BLaER1 treated with 17β-estradiol and CSF1 and Interleukin-3, amounts not matched to agents 10 nM and 100 nM (cell line): ENCODE measurements at regions not wholly inside any gene's neighbourhood (a gene's known extent, or its start where the extent isn't known, plus 50 kb on each side); places are given as distances from the start of the nearest gene placed in this dataset.
"Not testable (repeated sequence)": the region's sequence is repeated elsewhere in the genome, so short reads cannot be mapped to it uniquely, and the experiment has no call there.

ENCODE experiments used
- H3K27ac ChIP-seq, 11 experiments: shearing (Covaris generic); formaldehyde crosslinking; 2 replicates each; pipeline ENCODE4 v1.8.1; 2022
- H3K27me3 ChIP-seq, 11 experiments: shearing (Covaris generic); formaldehyde crosslinking; 2 replicates each; pipeline ENCODE4 v1.8.1; 2022
- H3K36me3 ChIP-seq, 11 experiments: shearing (Covaris generic); formaldehyde crosslinking; 2 replicates each; pipeline ENCODE4 v1.8.1; 2022
- H3K4me1 ChIP-seq, 10 experiments: shearing (Covaris generic); formaldehyde crosslinking; 2 replicates each; pipeline ENCODE4 v1.8.1; 2022
- H3K4me2 ChIP-seq, 11 experiments: shearing (Covaris generic); formaldehyde crosslinking; 2 replicates each; pipeline ENCODE4 v1.8.1; 2022
- H3K4me3 ChIP-seq, 10 experiments: shearing (Covaris generic); formaldehyde crosslinking; 2 replicates each; pipeline ENCODE4 v1.8.1; 2022
- H3K9ac ChIP-seq, 11 experiments: shearing (Covaris generic); formaldehyde crosslinking; 2 replicates each; pipeline ENCODE4 v1.8.1; 2022
- H3K9me3 ChIP-seq, 11 experiments: shearing (Covaris generic); formaldehyde crosslinking; replicated peaks in 1 of 11; 2 replicates each; pipeline ENCODE4 v1.8.1; 2022
- H4K20me1 ChIP-seq, 11 experiments: shearing (Covaris generic); formaldehyde crosslinking; 2 replicates each; pipeline ENCODE4 v1.8.1; 2022
- Cebpa-rat ChIP-seq, 11 experiments: shearing (Covaris generic); IDR thresholded peaks; 2 replicates each; pipeline ENCODE4 v1.8.1; 2022

GRCh38 chr5:27466959-27467358 is 428.6 kb upstream of the CDH9 start:
- no peak overlapping the region for H3K4me3 ChIP-seq
- peaks cover 6 to 30% (median 22%) of the 10 kb centered on the region in 10 experiments; a peak in 18 of 20 replicates for H3K4me1 ChIP-seq

GRCh38 chr5:27465140-27465539 is 426.8 kb upstream of the CDH9 start:
- Histone ChIP-seq H3K4me1 (peaks cover 6 to 29% (median 22%) of the 10 kb centered on the region in 10 experiments; a peak in 18 of 20 replicates), H3K27ac (peak overlapping the region in 8 of 11 experiments; percentile 56 to 88 (median 74); a peak in 16 of 22 replicates), H3K9ac (peak overlapping the region in 6 of 11 experiments; percentile 8 to 64 (median 52); a peak in 9 of 22 replicates), H3K4me2 (peak overlapping the region in 9 of 11 experiments; percentile 4 to 62 (median 47); a peak in 18 of 22 replicates), H3K4me3 (no peak overlapping the region), H3K9me3 (peaks cover 4 to 37% (median 15%) of the 10 kb centered on the region in 11 experiments; a peak in 18 of 22 replicates), H3K27me3 (no peaks in the 10 kb centered on the region), H4K20me1 (no peaks in the 10 kb centered on the region), H3K36me3 (no peaks in the 10 kb centered on the region)
- TF ChIP-seq Cebpa-rat (IDR thresholded peaks at IDR 0.05): peak in 9 of 11 experiments; percentile 29 to 94 (median 84); a peak in 16 of 22 replicates

More at GRCh38 chr5:27466959-27467358, 428.6 kb upstream of the CDH9 start:
- H3K4me2 ChIP-seq: no peak overlapping the region
- no peaks in the 10 kb centered on the region for H3K36me3 ChIP-seq
- no peaks in the 10 kb centered on the region for H4K20me1 ChIP-seq
- H3K9ac ChIP-seq: no peak overlapping the region
- peak overlapping the region in 4 of 11 experiments; percentile 33 to 86 (median 76); a peak in 5 of 22 replicates for H3K27ac ChIP-seq
- H3K27me3 ChIP-seq: no peaks in the 10 kb centered on the region
- TF ChIP-seq Cebpa-rat (IDR thresholded peaks at IDR 0.05): no peak
- peaks cover 6 to 37% (median 17%) of the 10 kb centered on the region in 11 experiments; a peak in 21 of 22 replicates for H3K9me3 ChIP-seq

DNA sequence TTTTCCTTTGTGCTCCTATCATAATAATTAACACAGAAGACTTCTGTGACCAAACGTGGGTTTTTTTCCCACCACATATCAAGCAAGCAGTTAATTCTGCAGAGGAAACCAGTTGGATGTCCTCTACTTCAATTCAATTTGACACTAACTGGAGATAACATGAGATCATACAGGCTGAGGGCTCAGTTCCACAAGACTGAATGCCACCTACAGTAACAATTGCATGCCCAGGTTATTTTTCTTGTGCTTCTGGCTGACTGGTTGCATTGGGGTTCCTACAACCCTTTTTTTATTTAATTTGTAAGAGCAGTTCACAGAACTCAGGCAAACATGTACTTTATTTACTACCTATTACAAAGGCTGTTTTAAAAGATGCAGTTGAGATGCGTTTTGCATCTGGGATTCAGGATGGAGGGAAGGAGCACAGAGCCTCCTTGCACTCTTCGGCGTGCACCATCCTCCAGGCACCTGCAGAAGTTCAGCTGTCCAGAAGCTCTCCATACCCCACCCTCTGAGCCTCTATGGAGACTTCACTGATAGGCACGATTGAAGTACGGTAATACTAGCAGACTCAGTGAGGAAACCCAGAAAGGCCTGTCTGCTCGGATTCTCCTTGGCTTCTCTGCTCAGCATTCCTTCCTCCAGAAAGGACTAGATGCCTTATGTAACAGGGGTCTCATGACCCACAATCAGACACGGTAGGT is 425.2 kb upstream of the CDH9 start:
- Histone ChIP-seq H3K27me3 (no peaks in the 10 kb centered on the region), H3K4me3 (no peak overlapping the region), H3K27ac (peak overlapping the region in 7 of 11 experiments; percentile 34 to 88 (median 75); a peak in 12 of 22 replicates), H3K4me1 (peaks cover 6 to 35% (median 25%) of the 10 kb centered on the region in 10 experiments; a peak in 18 of 20 replicates), H4K20me1 (no peaks in the 10 kb centered on the region), H3K9ac (peak overlapping the region in 3 of 11 experiments; percentile 8 to 24 (median 14); a peak in 3 of 22 replicates), H3K9me3 (peaks cover 4 to 37% (median 15%) of the 10 kb centered on the region in 11 experiments; a peak in 18 of 22 replicates), H3K4me2 (peak overlapping the region in 7 of 11 experiments; percentile 18 to 59 (median 33); a peak in 10 of 22 replicates), H3K36me3 (no peaks in the 10 kb centered on the region)
- no peak for TF ChIP-seq Cebpa-rat (IDR thresholded peaks at IDR 0.05)

- Histone ChIP-seq H3K27me3 (no peaks in the 10 kb centered on the region), H3K36me3 (no peaks in the 10 kb centered on the region), H3K4me3 (no peak overlapping the region), H4K20me1 (no peaks in the 10 kb centered on the region), H3K9ac (no peak overlapping the region), H3K4me1 (peaks cover 11 to 42% (median 32%) of the 10 kb centered on the region in 10 experiments), H3K9me3 (peaks cover 4 to 36% (median 15%) of the 10 kb centered on the region in 11 experiments; a peak in 18 of 22 replicates), H3K27ac (peak overlapping the region in 6 of 11 experiments; percentile 66 to 88 (median 80); a peak in 8 of 22 replicates), H3K4me2 (peak overlapping the region in 5 of 11 experiments; percentile 21 to 59 (median 34); a peak in 4 of 22 replicates)
- TF ChIP-seq Cebpa-rat (IDR thresholded peaks at IDR 0.05): no peak
Observed at GRCh38 chr5:27462936-27463335, 424.6 kb upstream of the CDH9 start.

DNA sequence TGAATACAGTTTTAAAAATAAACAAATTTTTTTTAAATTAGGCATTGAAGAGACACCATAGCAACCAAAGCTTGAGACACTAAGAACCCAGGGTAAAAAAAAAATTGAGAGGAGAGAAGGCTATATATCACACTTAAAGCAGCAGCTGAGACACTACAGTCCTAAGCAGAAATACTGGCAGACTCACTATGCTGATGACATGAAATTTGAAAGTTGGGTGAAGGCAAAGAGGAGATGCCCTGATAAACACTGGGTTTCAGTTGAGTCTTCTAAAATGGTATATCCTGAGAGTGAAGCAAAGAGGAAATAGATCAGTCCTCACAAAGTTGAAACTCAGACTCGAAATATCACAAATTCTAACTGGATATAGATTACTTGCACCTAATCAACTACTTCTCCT is 419.9 kb upstream of the CDH9 start:
- no peaks in the 10 kb centered on the region for H4K20me1 ChIP-seq
- H3K9me3 ChIP-seq: peaks cover 4 to 16% (median 7%) of the 10 kb centered on the region in 11 experiments; a peak in 15 of 22 replicates
- peak overlapping the region in 3 of 11 experiments; percentile 12 to 43 (median 27); a peak in 3 of 22 replicates for H3K9ac ChIP-seq
- H3K4me1 ChIP-seq: peaks cover 7 to 24% (median 18%) of the 10 kb centered on the region in 10 experiments
- TF ChIP-seq Cebpa-rat (IDR thresholded peaks at IDR 0.05): no peak
- H3K4me3 ChIP-seq: no peak overlapping the region
- peak overlapping the region in 9 of 11 experiments; percentile 33 to 72 (median 66); a peak in 17 of 22 replicates for H3K27ac ChIP-seq
- peak overlapping the region; percentile 33 to 73 (median 52); a peak in 19 of 22 replicates for H3K4me2 ChIP-seq
- H3K27me3 ChIP-seq: no peaks in the 10 kb centered on the region
- no peaks in the 10 kb centered on the region for H3K36me3 ChIP-seq

DNA sequence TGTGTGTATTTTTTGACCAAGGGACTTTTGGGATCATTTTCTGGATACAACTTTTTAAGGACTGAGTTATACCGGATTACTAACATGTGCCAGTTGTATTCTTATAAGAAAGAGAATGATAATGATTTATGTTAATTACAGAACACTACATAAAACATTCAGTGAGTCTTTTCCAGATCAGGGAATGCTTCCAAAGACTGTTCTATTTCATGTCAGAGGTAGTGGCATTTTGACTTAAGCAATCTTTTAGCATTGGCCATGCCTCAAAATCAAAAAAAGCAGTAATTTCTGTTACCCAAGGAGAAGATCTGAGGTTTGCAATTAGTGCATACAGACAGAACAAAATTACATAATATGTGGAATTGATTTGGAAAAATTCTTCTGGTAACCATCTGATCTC is 413.0 kb upstream of the CDH9 start:
- H3K36me3 ChIP-seq: no peaks in the 10 kb centered on the region
- H3K4me3 ChIP-seq: no peak overlapping the region
- H3K27me3 ChIP-seq: no peaks in the 10 kb centered on the region
- no peak for TF ChIP-seq Cebpa-rat (IDR thresholded peaks at IDR 0.05)
- no peak overlapping the region for H3K27ac ChIP-seq
- H3K9ac ChIP-seq: no peak overlapping the region
- H3K9me3 ChIP-seq: peaks cover 0 to 22% (median 9%) of the 10 kb centered on the region in 11 experiments; a peak in 13 of 22 replicates
- H3K4me1 ChIP-seq: peaks cover 0 to 9% (median 0%) of the 10 kb centered on the region in 10 experiments; a peak in 4 of 20 replicates
- H3K4me2 ChIP-seq: no peak overlapping the region
- H4K20me1 ChIP-seq: no peaks in the 10 kb centered on the region

DNA sequence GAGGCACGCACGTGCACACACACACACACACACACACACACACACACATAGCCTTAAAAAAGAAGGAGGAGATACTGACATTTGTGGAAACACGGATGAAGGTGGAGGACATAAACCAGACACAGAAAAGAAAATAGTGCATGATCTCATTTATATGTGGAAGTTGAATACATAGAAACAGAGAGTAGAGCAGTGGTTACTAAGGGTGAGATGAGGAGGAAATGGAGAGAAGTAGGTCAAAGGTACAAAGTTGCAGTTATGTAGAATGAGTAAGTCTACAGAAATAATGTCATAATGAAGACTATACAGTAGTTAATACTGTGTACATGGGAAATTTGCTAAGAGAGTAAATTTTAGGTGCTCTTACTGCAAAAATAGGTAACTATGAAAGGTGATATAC is 412.2 kb upstream of the CDH9 start:
- Histone ChIP-seq H3K4me1 (peaks cover 0 to 9% (median 0%) of the 10 kb centered on the region in 10 experiments; a peak in 4 of 20 replicates), H3K4me2 (peak overlapping the region in 2 of 11 experiments; percentile 12 to 18; a peak in 1 of 22 replicates), H3K27me3 (no peaks in the 10 kb centered on the region), H3K36me3 (no peaks in the 10 kb centered on the region), H4K20me1 (no peaks in the 10 kb centered on the region), H3K27ac (no peak overlapping the region; a peak in 1 of 22 replicates), H3K4me3 (no peak overlapping the region), H3K9me3 (peaks cover 0 to 16% (median 9%) of the 10 kb centered on the region in 11 experiments; a peak in 13 of 22 replicates), H3K9ac (no peak overlapping the region)
- TF ChIP-seq Cebpa-rat (IDR thresholded peaks at IDR 0.05): no peak

DNA sequence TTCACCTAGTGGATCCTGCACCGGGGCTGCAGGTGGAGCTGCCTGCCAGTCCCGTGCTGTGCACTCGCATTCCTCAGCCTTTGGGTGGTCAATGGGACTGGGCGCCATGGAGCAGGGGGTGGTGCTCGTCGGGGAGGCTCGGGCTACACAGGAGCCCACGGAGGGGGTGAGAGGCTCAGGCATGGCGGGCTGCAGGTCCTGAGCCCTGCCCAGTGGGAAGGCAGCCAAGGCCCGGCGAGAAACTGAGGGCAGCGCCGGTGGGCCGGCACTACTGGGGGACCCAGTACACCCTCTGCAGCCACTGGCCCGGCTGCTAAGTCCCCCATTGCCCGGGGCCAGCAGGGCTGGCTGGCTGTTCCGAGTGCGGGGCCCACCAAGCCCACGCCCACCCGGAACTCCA is 401.0 kb upstream of the CDH9 start:
- Histone ChIP-seq H3K9me3 (peaks cover 4 to 11% (median 7%) of the 10 kb centered on the region in 11 experiments; a peak in 15 of 22 replicates), H3K4me1 (peaks cover 0 to 22% (median 12%) of the 10 kb centered on the region in 10 experiments; a peak in 15 of 20 replicates)
- H3K9ac ChIP-seq, H3K4me2 ChIP-seq, H3K4me3 ChIP-seq, H3K27ac ChIP-seq, H3K27me3 ChIP-seq, H4K20me1 ChIP-seq, H3K36me3 ChIP-seq: not testable (repeated sequence)
